BE2C (cell line): ENCODE measurements at regions not wholly inside any gene's neighbourhood (a gene's known extent, or its start where the extent isn't known, plus 50 kb on each side); places are given as distances from the start of the nearest gene placed in this dataset.

Experiments
- DNase-seq: peaks from one replicate; pipeline ENCODE4 v3.0.0-alpha.2; 2020
- H3K27me3 ChIP-seq: fragments of 250-450 bp; sonication (Bioruptor Pico); 2 replicates; pipeline ENCODE4 v1.5.1; 2020; ENCODE audit warnings: mild to moderate bottlenecking
- H3K36me3 ChIP-seq: fragments of 250-450 bp; sonication (Bioruptor Pico); 2 replicates; pipeline ENCODE4 v1.5.1; 2020; ENCODE audit warnings: mild to moderate bottlenecking
- H3K4me1 ChIP-seq: fragments of 250-450 bp; sonication (Bioruptor Pico); 2 replicates; pipeline ENCODE4 v1.5.1; 2020
- H3K4me3 ChIP-seq: 2 replicates; pipeline ENCODE4 v1.5.1; 2011; ENCODE audit warnings: low read depth, low read length
- H3K9me3 ChIP-seq: fragments of 250-450 bp; sonication (Bioruptor Pico); 2 replicates; pipeline ENCODE4 v1.5.1; 2020
- CTCF ChIP-seq: IDR thresholded peaks from 2 replicates; pipeline ENCODE4 v1.5.1; 2012; ENCODE audit warnings: mild to moderate bottlenecking, low read depth, low read length

GRCh38 chr14:82411298-82411697 is 877.6 kb upstream of the SEL1L start:
- Histone ChIP-seq H3K27me3 (no peaks in the 10 kb centered on the region), H3K9me3 (no peaks in the 10 kb centered on the region), H3K36me3 (no peaks in the 10 kb centered on the region), H3K4me1 (no peaks in the 10 kb centered on the region), H3K4me3 (no peak overlapping the region)
- TF ChIP-seq CTCF = no peak
- no peak for DNase-seq

DNA sequence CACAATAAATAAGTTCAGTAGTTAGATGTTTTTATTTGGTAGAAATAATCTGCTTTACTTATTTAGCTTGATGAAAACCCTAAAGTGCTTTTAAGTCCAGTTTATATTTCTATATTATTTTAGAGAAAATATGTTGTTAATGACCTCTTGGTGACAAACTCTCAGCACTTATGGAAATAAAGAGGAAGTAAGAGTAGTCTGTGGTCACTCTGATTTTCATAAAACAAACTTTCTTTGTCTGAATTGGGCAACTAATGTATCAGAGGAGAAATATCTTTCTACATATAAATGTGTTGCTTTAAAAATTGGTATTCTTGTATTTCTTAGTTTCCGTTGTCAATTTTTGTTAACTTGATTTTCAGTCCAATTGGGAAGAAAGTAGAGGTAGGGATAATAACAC is 878.9 kb upstream of the SEL1L start:
- Histone ChIP-seq H3K9me3 (no peaks in the 10 kb centered on the region), H3K36me3 (no peaks in the 10 kb centered on the region), H3K4me1 (no peaks in the 10 kb centered on the region), H3K4me3 (no peak overlapping the region), H3K27me3 (no peaks in the 10 kb centered on the region)
- no peak for TF ChIP-seq CTCF
- DNase-seq = no peak

DNA sequence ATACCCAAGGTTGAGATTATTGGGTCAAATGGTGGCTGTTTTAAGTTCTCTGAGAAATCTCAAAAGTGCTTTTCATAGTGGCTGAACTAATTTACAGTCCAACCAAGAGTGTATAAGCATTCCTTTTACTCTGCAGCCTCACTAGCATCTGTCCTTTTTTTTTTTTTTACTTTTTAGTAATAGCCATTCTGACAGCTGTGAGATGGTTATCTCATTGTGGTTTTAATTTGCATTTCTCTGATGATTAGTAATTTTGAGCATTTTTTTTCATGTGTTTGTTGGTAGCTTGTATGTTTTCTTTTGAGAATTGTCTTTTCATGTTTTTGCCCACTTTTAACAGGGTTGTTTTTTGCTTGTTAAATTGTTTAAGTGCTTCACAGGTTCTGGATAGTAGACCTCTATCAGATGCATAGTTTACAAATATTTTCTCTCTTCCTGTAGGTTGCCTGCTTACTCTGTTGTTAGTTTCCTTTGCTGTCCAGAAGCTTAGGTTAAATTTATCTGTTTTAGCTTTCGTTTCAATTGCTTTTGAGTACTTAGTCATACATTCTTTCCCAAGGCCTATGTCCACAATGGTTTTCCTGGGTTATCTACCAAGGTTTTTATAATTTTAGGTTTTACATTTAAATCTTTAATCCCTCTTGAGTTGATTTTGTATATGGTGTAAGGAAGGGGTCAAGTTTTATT is 881.3 kb upstream of the SEL1L start:
- DNase-seq = no peak
- H3K4me1 ChIP-seq = no peaks in the 10 kb centered on the region
- no peaks in the 10 kb centered on the region for H3K36me3 ChIP-seq
- no peak overlapping the region for H3K4me3 ChIP-seq
- H3K27me3 ChIP-seq = no peaks in the 10 kb centered on the region
- H3K9me3 ChIP-seq = no peaks in the 10 kb centered on the region
- no peak for TF ChIP-seq CTCF

GRCh38 chr14:82419933-82420332 is 886.3 kb upstream of the SEL1L start:
- no peaks in the 10 kb centered on the region for H3K36me3 ChIP-seq
- no peak overlapping the region for H3K4me3 ChIP-seq
- no peak for DNase-seq
- H3K27me3 ChIP-seq = no peaks in the 10 kb centered on the region
- TF ChIP-seq CTCF = no peak
- no peaks in the 10 kb centered on the region; the same call in 1 of the 2 replicates for H3K9me3 ChIP-seq
- no peaks in the 10 kb centered on the region for H3K4me1 ChIP-seq

- Histone ChIP-seq H3K4me3 (no peak overlapping the region), H3K4me1 (no peaks in the 10 kb centered on the region), H3K9me3 (no peaks in the 10 kb centered on the region; the same call in 1 of the 2 replicates), H3K27me3 (no peaks in the 10 kb centered on the region), H3K36me3 (no peaks in the 10 kb centered on the region)
- TF ChIP-seq CTCF = no peak
- no peak for DNase-seq
Observed at GRCh38 chr14:82420871-82421270, 887.2 kb upstream of the SEL1L start.

- H3K27me3 ChIP-seq = no peaks in the 10 kb centered on the region
- no peaks in the 10 kb centered on the region; the same call in 1 of the 2 replicates for H3K9me3 ChIP-seq
- TF ChIP-seq CTCF = no peak
Observed at GRCh38 chr14:82421286-82421685, 887.6 kb upstream of the SEL1L start.

More at GRCh38 chr14:82421286-82421685, 887.6 kb upstream of the SEL1L start:
- DNase-seq = no peak
- no peaks in the 10 kb centered on the region for H3K4me1 ChIP-seq
- H3K4me3 ChIP-seq = no peak overlapping the region
- no peaks in the 10 kb centered on the region for H3K36me3 ChIP-seq
